Stomach (tissue), 4 donors: ENCODE measurements at regions not wholly inside any gene's neighbourhood (a gene's known extent, or its start where the extent isn't known, plus 50 kb on each side); places are given as distances from the start of the nearest gene placed in this dataset.

Source experiments
- CTCF ChIP-seq, 7 experiments: fragments of 450-650 bp in 4 of 7; fragments of 200-600 bp in 3 of 7; sonication (generic) in 3 of 7; IDR thresholded peaks; one replicate each; pipeline ENCODE4 v1.5.1; 2016 to 2019; ENCODE audit warnings: antibody characterized with exemption in 7 of 7, control low read depth in 2 of 7, mild to moderate bottlenecking in 1 of 7
- EP300 ChIP-seq: sonication (generic); formaldehyde crosslinking; IDR thresholded peaks from one replicate; pipeline ENCODE4 v1.6.1; 2017; ENCODE audit warnings: antibody characterized with exemption
- POLR2A ChIP-seq, 4 donors: fragments of 450-650 bp; IDR thresholded peaks; one replicate each; pipeline ENCODE4 v1.6.1; 2016; ENCODE audit warnings: antibody characterized with exemption in 4 of 4, control low read depth in 2 of 4, mild to moderate bottlenecking in 1 of 4, moderate library complexity in 1 of 4
- POLR2AphosphoS5 ChIP-seq, 3 donors: sonication (generic); formaldehyde crosslinking; IDR thresholded peaks; one replicate each; pipeline ENCODE4 v1.6.1; 2016; ENCODE audit warnings: antibody characterized with exemption in 3 of 3

DNA sequence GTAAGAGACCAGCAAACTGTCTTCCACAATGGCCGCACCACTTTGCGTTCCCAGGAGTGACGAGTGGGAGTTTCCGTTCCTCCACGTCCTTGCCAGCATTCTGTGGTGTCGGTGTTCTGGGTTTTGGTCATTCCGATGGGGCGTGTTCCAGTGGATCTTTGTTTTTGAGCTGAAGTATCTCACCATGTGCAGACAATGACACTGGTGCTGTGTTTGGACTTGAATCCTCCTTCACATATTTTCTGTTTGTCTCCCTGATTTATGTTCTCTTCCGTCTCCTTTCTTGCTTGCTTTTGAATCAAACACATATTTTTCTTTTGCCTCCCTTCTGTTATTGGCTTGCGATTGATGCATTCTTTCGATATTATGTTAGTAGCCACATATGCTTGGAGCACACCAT, 60.8 kb upstream of the IRX4 start:
- TF ChIP-seq CTCF (IDR thresholded peaks at IDR 0.05) (no peak), POLR2AphosphoS5 (IDR thresholded peaks at IDR 0.05) (no peak), POLR2A (IDR thresholded peaks at IDR 0.05) (no peak), EP300 (no peak)
